Fibroblast of skin of right biceps (primary cell): ENCODE measurements at regions not wholly inside any gene's neighbourhood (a gene's known extent, or its start where the extent isn't known, plus 50 kb on each side); places are given as distances from the start of the nearest gene placed in this dataset.
A peak's percentile ranks its signal among the peaks of the same experiment; 100 is the strongest.
"Not testable (repeated sequence)": the region's sequence is repeated elsewhere in the genome, so short reads cannot be mapped to it uniquely, and the experiment has no call there.

Experiments
- DNase-seq: peaks from one replicate; pipeline ENCODE4 v3.0.0-alpha.2; 2013

GRCh38 chr17:30711626-30712507 lies 112.6 kb downstream of the CRLF3 start:
- DNase-seq, result not testable (repeated sequence)

DNA sequence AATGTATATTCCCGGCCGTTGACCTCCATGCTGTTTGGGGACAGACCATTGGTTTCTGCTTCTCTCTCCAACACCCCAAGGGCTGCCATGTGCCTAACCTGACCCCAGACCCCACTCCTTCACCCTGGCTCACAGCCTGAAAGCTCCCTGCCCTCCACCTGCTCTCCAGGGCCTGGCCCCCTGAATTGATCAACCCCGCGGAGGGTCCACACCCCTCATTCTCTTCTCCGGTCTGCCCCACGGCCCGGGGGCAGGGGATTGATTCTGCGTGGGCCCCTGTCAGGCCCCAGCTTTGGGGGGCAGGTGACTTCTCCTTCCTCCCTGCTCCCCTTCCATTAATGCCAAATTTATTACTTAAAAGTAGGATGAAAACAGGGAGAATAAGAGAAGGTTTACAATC lies 113.3 kb downstream of the CRLF3 start:
- not testable (repeated sequence) for DNase-seq

GRCh38 chr17:30710276-30711088 lies 114.0 kb downstream of the CRLF3 start:
- not testable (repeated sequence) for DNase-seq

DNA sequence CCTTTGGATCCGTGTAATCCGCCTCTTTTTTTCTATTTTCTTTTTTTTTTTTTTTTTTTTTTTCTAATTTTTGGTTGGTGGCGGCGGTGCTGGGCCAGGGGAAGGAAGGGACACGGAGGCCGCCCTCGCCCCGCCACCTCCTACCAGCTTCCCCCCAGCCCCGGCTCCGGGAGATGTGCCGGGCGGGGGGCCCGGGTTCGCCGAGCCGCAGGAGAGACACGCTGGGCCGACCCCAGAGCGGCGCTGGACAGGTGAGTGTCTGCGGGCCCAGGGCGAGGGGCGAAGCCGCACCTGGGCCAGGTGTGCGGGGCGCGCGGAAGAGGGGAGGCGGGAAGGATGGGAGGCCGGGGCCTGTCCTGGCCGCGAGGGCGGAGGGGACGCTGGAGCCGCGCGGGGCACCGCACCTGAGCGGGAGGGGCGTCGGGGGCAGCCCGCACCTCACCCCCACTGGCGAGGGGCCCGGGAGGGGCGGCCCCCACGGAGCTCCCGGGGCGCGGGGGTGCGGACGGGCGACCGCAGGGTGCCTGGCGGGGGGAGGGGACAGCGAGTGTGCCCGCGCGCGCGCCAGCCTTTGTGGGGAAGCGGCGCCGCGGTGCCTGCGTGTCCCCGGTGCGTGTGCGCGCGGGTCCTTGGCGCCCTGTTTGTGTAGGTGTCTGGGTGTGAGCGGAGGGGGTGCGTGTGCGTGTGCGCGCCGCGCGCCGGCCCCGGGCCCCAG lies 114.8 kb downstream of the CRLF3 start:
- not testable (repeated sequence) for DNase-seq

DNA sequence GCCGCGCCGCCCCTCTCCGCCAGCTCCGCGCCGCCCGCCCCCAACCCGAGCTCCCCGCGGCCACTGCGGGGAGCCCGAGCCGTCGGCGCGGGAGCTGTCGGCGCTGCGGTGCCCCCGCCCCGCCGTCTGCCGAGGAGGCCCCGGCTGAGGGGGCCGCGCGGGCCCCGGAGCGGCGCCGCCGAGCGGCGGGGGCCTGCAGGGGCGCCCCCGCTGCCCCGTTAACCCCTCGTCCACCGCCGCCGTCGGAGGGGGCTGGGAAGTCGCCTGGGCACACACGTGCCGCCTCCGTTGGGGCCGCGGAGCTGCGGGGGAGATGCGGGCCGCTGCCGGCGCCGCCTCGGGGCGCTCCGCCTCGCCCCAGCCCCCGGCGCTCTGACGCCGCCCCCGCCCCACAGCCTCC lies 115.4 kb downstream of the CRLF3 start:
- DNase-seq, result peak; percentile 31

- peak; percentile 98 for DNase-seq
Measured at GRCh38 chr17:30708241-30709078, 116.0 kb downstream of the CRLF3 start.

DNA sequence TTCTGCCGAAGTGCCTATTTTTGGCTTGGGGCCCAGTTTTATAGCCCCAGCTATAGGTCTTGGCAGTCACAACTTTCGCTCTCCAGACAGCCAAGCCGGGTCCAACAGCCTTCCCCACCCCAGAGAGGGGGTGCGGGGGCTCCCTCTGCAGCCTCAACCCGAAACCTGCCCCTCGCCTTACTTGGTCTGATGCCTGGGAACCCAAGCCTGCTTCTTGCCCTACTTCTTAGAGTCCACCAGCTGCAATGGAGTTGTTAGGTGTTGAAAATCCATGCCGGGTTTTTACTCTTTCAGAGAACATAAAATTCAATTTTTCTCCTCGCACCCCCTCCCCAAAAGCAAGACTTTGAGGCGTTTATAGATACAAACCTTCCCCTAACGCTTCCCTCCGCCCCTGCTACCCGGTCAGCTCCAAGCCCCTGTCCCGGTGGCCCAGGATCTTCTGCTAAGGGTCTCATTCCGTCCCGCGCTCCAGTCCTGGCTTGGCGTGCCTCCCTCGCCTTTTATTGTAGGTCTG lies 116.7 kb downstream of the CRLF3 start:
- not testable (repeated sequence) for DNase-seq

GRCh38 chr17:30706461-30707335 lies 117.8 kb downstream of the CRLF3 start:
- DNase-seq, result not testable (repeated sequence)

DNA sequence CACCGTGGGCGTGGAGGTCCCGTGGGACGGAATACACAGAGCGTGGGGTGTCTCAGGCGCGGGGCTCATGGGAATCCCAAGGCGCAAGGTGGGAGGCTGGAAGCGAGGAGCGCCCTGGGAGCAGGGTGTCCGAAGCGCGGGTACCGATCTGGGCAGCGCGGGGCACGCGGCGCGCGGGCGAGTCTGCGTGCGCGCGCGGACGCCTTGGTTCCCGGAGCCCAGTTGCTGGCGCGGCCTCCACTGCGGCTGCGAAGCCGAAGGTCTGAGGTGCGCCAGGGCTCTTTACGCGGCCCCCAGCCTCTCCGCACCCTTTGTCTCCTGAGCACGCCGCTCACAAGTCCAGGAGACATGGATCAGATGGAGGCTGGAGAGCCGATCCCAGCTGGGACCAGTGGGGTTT lies 118.5 kb downstream of the CRLF3 start:
- not testable (repeated sequence) for DNase-seq

DNA sequence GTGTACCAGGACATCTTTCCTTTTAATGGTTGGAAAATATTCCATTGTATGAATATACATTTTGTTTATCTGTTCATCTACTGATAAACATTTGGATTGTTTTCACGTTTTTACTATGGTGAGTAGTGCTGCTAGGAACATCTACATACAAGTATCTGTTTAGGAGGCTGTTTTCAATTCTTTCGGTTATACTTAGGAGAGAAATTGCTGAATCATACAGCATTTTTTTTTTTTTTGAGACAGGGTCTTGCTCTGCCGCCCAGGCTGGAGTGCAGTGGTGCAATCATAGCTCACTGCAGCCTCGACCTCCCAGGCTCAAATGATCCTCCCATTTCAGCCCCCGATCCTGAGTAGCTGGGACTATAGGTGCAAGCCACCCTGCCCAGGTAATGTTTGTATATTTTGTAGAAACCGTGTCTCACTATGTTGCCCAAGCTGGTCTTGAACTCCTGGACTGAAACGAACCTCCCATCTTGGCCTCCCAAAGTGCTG lies 122.9 kb downstream of the CRLF3 start:
- DNase-seq, result no peak

DNA sequence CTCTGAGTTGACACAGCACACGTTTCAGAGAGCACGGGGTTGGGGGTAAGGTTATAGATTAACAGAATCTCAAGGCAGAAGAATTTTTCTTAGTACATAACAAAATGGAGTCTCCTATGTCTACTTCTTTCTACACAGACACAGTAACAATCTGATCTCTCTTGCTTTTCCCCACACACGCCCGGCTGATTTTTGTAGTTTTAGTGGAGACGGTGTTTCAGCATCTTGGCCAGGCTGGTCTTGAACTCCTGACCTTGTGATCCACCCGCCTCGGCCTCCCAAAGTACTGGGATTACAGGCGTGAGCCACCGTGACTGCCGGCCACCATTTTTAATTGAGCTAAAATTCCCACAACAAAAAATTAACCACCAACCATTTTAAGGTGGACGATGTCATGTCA lies 123.7 kb downstream of the CRLF3 start:
- not testable (repeated sequence) for DNase-seq

GRCh38 chr17:30697619-30698460 lies 126.7 kb downstream of the CRLF3 start:
- peak; percentile 51 for DNase-seq

- DNase-seq, result no peak
Measured at GRCh38 chr17:30696234-30696633, 128.3 kb downstream of the CRLF3 start.

DNA sequence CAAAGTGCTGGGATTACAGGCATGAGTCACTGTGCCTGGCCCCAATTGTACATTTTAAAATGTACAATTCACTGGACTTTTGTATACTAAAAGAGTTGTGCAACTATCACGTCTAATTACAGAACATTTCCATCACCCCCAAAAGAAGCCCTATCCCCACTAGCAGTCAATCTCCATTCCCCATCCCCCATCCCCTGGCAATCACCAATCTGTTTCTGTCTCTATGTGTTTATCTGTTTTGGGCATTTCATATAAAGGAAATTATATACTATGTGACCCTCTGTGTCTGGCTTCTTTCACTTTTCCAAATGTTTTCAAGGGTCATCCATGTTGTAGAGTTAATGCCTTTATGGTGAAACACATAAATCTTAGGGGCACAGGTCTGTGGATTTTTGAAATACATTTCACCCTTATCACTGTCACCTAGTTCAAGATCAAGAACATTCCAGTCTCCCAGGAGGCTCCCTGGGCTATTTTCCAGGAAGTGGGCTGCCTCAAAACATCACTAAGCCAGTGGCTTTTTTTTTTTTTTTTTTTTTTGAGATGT lies 129.2 kb downstream of the CRLF3 start:
- DNase-seq, result peak; percentile 55

- peak; percentile 24 for DNase-seq
Measured at GRCh38 chr17:30693772-30694171, 130.7 kb downstream of the CRLF3 start.

DNA sequence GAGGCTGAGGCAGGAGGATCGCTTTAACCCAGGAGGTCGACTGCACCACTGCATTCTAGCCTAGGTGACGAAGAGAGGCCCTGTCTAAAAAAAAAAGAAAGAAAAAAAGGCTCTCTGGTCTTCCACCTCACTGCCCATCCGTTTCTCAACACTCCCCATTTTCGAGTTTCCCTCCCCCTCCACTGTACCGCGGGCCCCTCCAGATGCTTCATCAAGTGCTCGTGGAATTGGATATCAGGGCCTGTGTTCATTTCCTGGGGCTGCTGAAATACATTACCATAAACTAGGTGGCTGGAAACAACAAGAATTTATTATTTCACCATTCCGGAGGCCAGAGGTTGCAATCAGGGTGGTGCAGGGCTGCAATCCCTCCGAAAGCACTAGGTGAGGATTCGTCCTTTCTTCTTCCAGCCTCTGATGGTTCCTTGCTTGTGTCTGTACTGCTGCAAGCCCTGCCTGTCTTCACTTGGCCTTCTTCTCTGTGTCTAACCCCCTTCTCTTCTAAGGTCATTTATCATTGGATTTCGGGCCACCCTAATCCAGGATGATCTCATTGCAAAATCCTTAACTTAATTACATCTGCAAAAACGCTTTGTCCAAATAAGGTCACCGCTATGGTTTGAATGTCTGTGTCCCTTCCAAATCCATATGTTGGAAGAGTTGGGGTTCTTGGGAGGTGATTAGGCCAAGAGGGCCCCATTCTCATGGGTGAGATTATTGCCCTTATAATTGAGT lies 135.1 kb downstream of the CRLF3 start:
- DNase-seq, result peak; percentile 17

DNA sequence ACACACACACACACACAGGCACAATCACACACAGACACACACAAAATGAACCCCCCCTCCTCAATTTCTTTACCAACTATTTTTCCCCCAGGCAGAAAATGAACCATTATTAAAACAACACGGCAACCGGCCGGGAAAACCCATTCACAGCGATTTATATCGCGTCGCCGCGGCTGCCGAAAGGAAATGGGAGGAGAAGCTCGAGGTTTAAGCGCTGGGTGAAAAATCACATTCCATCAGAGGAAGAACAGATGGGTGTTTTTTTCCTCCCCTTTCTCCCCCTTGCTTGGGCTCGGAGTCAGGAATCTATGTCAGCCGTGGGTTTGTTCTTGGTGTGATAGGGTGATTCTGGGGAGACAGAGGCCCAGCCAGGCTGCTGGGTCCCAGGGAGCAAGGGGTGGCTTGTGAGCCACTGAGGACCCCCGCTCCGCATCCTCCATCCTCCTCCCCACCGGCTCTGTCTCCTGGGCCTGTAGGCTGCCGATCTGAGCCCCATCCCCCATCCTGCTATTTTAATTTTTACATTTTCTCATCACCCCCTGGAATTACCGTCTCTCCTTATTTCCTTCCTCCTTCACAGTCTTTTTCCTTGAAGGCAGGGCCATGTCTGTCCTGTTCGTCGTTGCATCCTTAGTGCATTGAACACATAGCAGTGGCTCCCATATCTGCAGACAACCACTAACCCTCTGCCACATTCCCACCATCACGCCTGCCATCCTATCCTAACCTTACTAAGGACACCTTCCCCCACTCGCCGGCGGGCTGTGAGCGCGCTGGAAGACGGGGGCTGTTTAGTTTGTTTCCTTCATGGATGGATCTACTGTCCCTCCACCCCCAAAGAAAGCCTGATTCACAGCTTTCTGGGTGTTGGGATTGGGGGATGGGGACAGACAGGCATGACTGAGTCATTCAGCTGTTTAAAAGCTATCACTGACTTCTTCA lies 137.7 kb downstream of the CRLF3 start:
- DNase-seq, result peak; percentile 68
